Activated CD4-positive, CD25-positive, alpha-beta regulatory T cell (primary cell): ENCODE measurements at regions not wholly inside any gene's neighbourhood (a gene's known extent, or its start where the extent isn't known, plus 50 kb on each side); places are given as distances from the start of the nearest gene placed in this dataset.

ENCODE experiments used
- DNase-seq, 4 experiments: peaks; one replicate each; lab custom pipeline; 2025; lab: John Stamatoyannopoulos, UW

DNA sequence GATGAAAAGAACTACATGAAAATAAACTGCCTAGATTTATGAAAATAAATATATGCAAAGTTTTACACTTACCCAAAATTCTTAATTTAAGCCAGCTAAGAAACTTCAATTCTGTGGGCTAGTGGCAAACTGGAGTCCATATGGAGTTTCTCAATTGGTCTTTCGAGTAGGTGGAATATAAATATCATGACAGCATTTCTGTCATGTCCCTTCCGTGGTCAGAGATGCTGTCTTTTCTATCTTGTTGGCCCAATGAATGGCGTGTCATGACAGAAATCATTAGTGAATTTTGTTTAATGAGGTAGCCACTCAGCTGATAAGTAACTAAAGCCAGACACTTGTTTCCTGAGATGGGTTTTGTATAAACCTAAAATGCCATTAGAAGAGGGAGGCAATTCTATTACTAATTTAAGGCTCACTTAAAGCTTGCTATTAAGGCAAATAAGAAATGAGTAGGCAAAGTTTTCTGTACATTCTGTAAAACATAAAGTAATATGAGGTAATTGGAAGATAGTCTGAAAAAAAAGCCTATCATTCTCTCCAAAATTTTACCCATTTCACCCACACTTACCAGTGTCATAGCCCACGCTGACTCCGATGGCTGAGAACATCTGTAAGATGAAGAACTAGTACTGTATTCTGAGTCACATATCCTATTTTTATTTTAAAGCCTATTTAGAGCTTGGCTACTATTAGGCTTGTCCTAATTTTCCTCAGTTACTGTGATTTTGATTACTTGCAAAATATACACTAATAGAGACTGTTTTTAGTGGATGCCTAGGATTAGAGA lies 419.3 kb upstream of the MEF2C start:
- no peak for DNase-seq

DNA sequence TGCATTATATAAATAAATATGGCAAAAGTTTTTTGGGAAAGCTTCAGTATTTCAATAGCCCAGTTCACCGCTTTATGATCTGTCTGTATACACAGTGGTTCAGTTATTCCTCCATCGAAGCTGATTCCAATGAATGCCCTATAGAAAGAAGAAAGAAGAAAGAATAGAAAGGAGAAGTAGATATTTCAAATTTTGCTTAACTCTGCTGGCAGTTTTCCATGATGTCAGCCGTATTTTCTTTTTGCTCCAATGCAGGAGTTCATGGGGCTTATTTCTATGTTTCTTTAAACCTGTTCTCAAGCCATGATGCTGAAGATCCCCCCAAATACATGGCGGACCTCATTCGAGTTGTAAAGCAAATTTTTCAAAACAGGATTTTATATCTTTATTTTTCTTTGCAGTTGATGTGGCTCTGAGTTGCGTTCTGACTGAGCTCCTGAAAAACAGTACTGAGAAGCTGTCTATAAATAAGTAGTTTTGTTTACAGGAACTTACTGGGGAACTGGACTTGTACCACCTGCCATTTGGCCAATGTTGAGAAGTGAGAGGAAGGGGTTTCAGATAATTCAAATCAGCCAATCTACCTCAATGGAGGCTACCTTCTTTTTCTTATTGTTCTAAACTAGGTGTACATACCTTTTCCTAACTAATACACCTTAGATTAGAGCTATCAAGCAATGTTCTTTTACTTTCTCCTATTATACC lies 418.5 kb upstream of the MEF2C start:
- no peak for DNase-seq

DNA sequence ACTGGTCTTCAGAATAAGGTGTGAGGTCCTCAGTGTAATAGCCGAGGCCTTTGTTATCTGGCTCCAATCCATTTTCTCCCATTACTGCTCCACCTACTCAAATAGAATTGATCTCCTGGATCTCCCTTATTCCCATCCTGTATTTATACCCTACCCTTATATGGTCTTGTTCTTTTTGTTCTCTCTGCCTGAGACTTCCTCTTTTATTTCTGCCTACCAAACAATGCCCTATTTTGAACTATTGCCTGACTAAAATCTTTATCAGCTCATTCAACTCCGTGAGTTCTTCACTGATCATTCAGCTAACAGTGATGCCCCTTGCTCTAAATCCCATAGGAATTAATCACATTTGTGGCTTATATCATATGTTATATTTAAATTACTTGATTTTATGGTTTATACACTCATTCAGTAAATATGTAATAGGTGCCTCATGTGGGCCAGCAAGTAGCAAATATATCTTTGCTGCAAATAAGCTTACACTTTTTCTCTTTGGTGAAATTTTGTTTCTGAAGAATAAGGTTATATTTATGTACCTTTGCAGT lies 417.5 kb upstream of the MEF2C start:
- DNase-seq = no peak

- no peak for DNase-seq
Measured at GRCh38 chr5:89299998-89300397, 417.0 kb upstream of the MEF2C start.

GRCh38 chr5:89297066-89297465 lies 414.1 kb upstream of the MEF2C start:
- no peak for DNase-seq

DNA sequence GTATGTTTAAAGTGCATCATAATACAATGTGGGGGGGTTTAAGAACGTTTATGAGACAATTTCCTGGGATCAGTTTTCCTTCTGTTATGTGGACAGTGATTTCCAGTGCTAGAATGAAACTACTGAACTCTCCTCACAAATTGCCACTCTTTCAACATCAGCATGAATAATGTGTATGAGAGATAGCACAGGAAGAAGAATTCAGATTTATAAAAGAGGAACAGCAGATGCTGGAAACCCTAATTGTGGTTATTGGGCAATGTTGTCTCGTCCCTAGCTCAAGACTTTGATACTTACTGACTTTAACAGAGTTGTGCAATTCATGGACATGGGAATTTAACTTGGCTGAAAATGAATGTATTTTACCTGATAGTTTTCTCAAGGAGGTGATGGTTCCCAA lies 410.8 kb upstream of the MEF2C start:
- no peak for DNase-seq

- DNase-seq = no peak
Measured at GRCh38 chr5:89292487-89292886, 409.5 kb upstream of the MEF2C start.

DNA sequence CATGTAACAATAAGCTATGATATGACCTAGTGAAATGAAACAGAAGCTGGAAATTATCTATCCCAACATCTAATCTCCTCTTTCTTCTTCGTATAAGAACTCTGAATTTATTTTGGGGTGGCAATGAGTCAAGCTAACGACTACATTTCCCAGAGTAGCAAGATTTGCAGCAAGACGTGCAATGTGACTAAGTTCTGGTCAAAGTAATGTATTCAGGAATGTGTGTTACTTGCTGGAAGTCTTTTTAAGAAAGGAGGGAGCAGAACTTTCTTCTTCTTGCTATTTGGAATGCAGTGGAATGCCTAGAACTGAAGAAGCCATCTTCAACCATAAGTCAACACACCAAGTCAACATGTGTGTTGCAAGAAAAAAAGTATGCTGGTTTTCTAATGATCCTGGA lies 406.6 kb upstream of the MEF2C start:
- DNase-seq = no peak

GRCh38 chr5:89287964-89288363 lies 405.0 kb upstream of the MEF2C start:
- no peak for DNase-seq

GRCh38 chr5:89286320-89286719 lies 403.3 kb upstream of the MEF2C start:
- DNase-seq = no peak

- DNase-seq = no peak
Measured at GRCh38 chr5:89283728-89284493, 400.9 kb upstream of the MEF2C start.

- DNase-seq = no peak
Measured at GRCh38 chr5:89282554-89283510, 399.8 kb upstream of the MEF2C start.

DNA sequence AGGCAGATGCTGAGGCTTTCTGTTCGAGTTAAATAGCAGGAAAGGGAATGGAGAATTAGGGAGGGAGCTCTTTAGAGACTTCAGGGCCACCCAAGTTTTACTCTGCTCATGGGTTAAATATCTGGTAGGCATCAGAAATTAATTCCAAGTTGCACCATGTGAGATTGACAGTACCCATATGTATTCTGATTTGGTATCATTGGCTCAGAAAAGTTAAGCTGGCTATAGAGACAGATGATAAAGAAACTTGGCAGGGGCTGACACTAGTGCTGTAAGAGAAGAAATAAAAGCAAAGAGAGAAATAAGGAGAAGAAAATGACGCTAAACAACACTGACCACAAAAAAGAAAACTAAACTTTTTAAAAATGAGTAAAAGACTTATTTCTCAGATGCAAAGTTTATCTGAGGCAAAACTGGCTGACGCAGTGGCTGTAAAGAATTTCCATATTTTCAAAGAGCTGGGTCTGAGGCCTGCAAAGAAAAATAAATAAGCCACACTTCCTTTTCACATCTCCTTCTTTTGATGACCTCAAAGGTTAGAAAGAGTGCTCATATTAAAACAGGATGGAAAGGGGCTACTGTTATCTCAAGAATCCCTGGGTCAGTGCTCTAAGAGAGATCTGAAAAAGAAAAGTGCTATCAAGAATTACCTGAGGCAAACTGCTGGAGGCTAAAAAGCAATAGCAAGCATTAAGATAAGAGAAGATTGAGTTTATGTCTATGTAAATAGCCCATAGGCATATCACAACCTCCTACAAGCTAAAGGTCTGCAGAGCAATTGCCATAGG lies 399.0 kb upstream of the MEF2C start:
- DNase-seq = no peak

- no peak for DNase-seq
Measured at GRCh38 chr5:89281211-89281610, 398.2 kb upstream of the MEF2C start.

- DNase-seq = no peak
Measured at GRCh38 chr5:89280103-89281037, 397.4 kb upstream of the MEF2C start.

DNA sequence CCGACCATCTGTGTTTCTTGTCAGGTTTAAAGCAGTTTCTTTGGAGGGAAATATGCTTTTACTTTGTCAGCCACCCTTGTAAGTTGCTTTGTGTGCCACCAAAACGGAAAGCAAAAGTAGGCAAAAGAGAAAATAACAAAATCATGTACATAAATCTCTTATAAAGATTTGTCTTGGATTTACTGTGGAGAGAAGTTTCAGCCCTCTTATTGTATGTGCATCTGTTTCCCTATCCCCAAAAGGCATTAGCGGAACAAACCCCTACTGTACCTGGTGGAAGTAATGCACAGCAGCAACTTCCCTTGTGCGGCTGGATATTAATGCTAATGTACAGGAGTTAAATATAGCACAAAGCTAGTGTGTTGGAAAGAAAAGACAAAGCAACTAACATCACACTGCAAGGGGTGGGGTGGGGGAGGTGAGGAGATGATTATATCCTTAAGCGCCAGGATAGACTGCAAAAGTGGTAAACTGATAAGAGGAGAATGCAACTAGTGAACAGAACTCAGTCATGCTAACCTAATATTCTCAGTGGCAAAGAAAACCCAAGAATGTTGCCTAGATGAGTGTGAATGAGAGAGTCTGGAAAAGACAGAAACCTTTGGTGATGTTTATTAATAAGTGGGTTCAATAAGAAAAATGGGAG lies 396.5 kb upstream of the MEF2C start:
- no peak for DNase-seq

DNA sequence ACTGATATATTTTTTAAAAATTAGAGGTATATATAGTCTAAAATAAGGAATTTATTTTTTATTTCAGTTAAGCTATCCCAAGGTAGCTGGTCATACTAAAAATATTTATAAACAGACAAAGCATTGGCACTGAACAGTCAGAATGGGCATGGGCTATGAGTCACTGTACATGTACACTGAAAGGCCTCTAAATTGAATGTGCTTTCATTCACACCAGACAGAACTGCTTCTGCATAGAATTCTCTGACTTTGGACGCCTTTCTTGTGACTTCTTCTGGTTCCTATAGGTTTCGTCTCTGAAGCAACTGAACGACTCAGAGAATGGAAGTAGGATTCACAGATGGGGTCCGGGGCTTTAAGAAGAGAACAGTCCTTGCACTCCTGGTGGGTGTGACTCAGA lies 394.8 kb upstream of the MEF2C start:
- DNase-seq = no peak

GRCh38 chr5:89276566-89277305 lies 393.8 kb upstream of the MEF2C start:
- no peak for DNase-seq
